HUES64 (cell line): ENCODE measurements at regions not wholly inside any gene's neighbourhood (a gene's known extent, or its start where the extent isn't known, plus 50 kb on each side); places are given as distances from the start of the nearest gene placed in this dataset.
"Not testable (repeated sequence)": the region's sequence is repeated elsewhere in the genome, so short reads cannot be mapped to it uniquely, and the experiment has no call there.

Source experiments
- H3K27ac ChIP-seq: 2 replicates; pipeline ENCODE4 v1.7.0; 2013; ENCODE audit warnings: low read depth, low read length, inconsistent platforms
- H3K27me3 ChIP-seq: 2 replicates; pipeline ENCODE4 v1.6.1; 2013; ENCODE audit warnings: mild to moderate bottlenecking, low read length; ENCODE audit not compliant: insufficient read depth
- H3K36me3 ChIP-seq: 2 replicates; pipeline ENCODE4 v1.6.1; 2013; ENCODE audit warnings: mild to moderate bottlenecking, low read length; ENCODE audit not compliant: insufficient read depth
- H3K4me1 ChIP-seq: 2 replicates; pipeline ENCODE4 v1.6.1; 2013; ENCODE audit warnings: mild to moderate bottlenecking, low read length, moderate library complexity; ENCODE audit not compliant: insufficient read depth
- H3K4me3 ChIP-seq: 2 replicates; pipeline ENCODE4 v1.5.1; 2013; ENCODE audit warnings: mild to moderate bottlenecking, low read length, moderate library complexity
- H3K9ac ChIP-seq: 2 replicates; pipeline ENCODE4 v1.6.1; 2013; ENCODE audit warnings: mild to moderate bottlenecking, low read depth, low read length
- H3K9me3 ChIP-seq: 2 replicates; pipeline ENCODE4 v1.6.1; 2013; ENCODE audit warnings: low read depth, low read length; ENCODE audit not compliant: insufficient read depth
- WGBS: fragments of 150-250, 120-280 bp; methylation state at CpG from one replicate; pipeline ENCODE4 v1.1.7; 2013; ENCODE audit warnings: missing lambda C conversion rate; 5-methylcytosine and 5-hydroxymethylcytosine counted together

GRCh38 chr7:8354503-8354902 lies 78.9 kb upstream of the NXPH1 start:
- Histone ChIP-seq H3K4me1 (peaks cover 2% of the 10 kb centered on the region; the same call in 1 of the 2 replicates), H3K9ac (no peak overlapping the region), H3K27me3 (no peaks in the 10 kb centered on the region), H3K27ac (no peak overlapping the region), H3K36me3 (no peaks in the 10 kb centered on the region), H3K4me3 (no peak overlapping the region), H3K9me3 (no peaks in the 10 kb centered on the region)
- 93% methylated on average over 4 of the region's 4 CpGs for WGBS

DNA sequence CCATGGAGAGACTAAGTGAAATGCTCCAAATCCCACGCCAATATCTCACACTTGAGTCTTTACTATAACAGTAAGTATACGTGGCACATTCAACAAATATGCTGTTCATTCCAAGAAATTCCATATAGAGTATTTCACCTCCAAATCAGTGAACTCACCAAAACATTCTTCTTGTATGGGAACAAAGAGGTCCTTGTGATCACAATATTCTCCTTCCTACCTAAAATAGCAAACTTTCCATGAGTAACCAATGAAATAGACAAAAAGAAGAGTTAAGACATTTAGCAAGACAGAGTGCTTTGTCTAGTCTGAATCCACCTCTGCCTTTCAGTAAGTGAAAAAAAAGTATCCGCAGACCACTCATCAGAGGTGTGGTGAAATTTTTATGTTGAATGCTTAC lies 77.3 kb upstream of the NXPH1 start:
- H3K9me3 ChIP-seq, result no peaks in the 10 kb centered on the region
- H3K36me3 ChIP-seq, result no peaks in the 10 kb centered on the region
- no peak overlapping the region for H3K4me3 ChIP-seq
- H3K4me1 ChIP-seq, result peaks cover 16% of the 10 kb centered on the region
- WGBS, result 97% methylated on average over 3 of the region's 3 CpGs
- H3K27me3 ChIP-seq, result no peaks in the 10 kb centered on the region
- no peak overlapping the region for H3K27ac ChIP-seq
- H3K9ac ChIP-seq, result no peak overlapping the region

- Histone ChIP-seq H3K27ac (no peak overlapping the region), H3K9me3 (no peaks in the 10 kb centered on the region)
- WGBS, result 95% methylated on average over 2 of the region's 2 CpGs
Observed at GRCh38 chr7:8357536-8357935, 75.9 kb upstream of the NXPH1 start.

GRCh38 chr7:8360564-8361153 lies 72.8 kb upstream of the NXPH1 start:
- H3K36me3 ChIP-seq, result no peaks in the 10 kb centered on the region
- no peaks in the 10 kb centered on the region for H3K27me3 ChIP-seq
- 29% methylated on average over 1 of the region's 1 CpG for WGBS
- H3K9me3 ChIP-seq, result no peaks in the 10 kb centered on the region
- H3K9ac ChIP-seq, result peak overlapping the region; percentile 7; the same call in 1 of the 2 replicates
- peak overlapping the region; percentile 97 for H3K27ac ChIP-seq
- H3K4me1 ChIP-seq, result peaks cover 55% of the 10 kb centered on the region
- H3K4me3 ChIP-seq, result no peak overlapping the region

More at GRCh38 chr7:8357536-8357935, 75.9 kb upstream of the NXPH1 start:
- Histone ChIP-seq H3K36me3 (no peaks in the 10 kb centered on the region), H3K4me3 (no peak overlapping the region), H3K4me1 (peaks cover 31% of the 10 kb centered on the region), H3K27me3 (no peaks in the 10 kb centered on the region), H3K9ac (no peak overlapping the region)

- peak overlapping the region; percentile 46 for H3K9ac ChIP-seq
- 0% methylated on average over 4 of the region's 5 CpGs for WGBS
- peak overlapping the region; percentile 12; the same call in 1 of the 2 replicates for H3K4me3 ChIP-seq
- no peaks in the 10 kb centered on the region for H3K9me3 ChIP-seq
- peaks cover 55% of the 10 kb centered on the region for H3K4me1 ChIP-seq
- H3K27ac ChIP-seq, result peak overlapping the region; percentile 97
- no peaks in the 10 kb centered on the region for H3K36me3 ChIP-seq
- no peaks in the 10 kb centered on the region for H3K27me3 ChIP-seq
Observed at GRCh38 chr7:8362723-8363369, 70.6 kb upstream of the NXPH1 start.

DNA sequence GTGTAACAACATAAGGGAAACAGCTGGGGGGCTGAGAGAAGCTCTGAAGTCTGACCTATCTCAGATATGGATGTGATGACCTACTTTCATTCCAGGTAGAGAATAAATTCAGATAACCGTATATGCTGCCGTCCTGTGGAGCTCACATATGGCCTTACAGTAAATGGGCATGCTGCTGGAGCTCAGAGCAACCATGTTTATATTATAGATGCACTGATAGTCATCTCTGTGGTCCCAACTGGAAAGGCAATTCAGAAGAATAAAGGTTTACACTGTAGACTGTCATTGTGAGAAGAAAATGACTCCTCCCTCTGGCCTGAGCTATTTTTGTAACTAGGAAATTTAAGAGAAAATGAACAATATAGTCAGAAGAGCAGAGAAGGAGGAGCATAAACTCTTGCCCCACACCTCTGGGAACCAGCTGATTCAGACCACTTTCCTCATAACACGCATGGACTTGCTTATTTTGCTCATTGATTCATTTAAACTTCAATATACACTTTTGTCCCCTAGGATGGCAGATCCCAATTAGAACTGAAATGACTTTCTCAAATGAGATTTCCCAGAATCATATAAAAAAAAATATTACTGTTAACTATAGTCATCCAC lies 69.9 kb upstream of the NXPH1 start:
- Histone ChIP-seq H3K9me3 (no peaks in the 10 kb centered on the region), H3K9ac (peak overlapping the region; percentile 46), H3K36me3 (no peaks in the 10 kb centered on the region), H3K27ac (peak overlapping the region; percentile 97), H3K4me1 (peaks cover 55% of the 10 kb centered on the region), H3K4me3 (0 out of 2 replicates have a peak overlapping the region, but pooled peaks have one; percentile 12), H3K27me3 (no peaks in the 10 kb centered on the region)
- 88% methylated on average over 3 of the region's 3 CpGs for WGBS

- WGBS, result 100% methylated on average over 1 of the region's 2 CpGs
- Histone ChIP-seq H3K36me3 (no peaks in the 10 kb centered on the region), H3K27me3 (no peaks in the 10 kb centered on the region), H3K9ac (no peak overlapping the region), H3K4me1 (peaks cover 43% of the 10 kb centered on the region), H3K27ac (no peak overlapping the region), H3K9me3 (no peaks in the 10 kb centered on the region), H3K4me3 (no peak overlapping the region)
Observed at GRCh38 chr7:8365499-8366110, 67.8 kb upstream of the NXPH1 start.

DNA sequence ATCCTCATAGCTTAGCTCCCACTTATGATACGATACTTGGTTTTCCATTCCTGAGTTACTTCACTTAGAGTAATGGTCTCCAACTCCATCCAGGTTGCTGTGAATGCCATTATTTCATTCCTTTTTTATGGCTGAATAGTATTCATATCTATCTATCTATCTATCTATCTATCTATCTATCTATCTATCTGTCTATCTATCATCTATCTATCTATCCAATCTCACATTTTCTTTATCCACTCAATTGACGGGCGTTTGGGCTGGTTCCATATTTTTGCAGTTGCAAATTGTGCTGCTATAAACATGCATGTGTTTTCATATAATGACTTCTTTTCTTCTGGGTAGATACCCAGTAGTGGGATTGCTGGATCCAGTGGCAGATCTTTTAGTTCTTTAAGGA lies 65.4 kb upstream of the NXPH1 start:
- H3K9ac ChIP-seq, H3K4me3 ChIP-seq, H3K27ac ChIP-seq, H3K9me3 ChIP-seq, H3K36me3 ChIP-seq, H3K27me3 ChIP-seq: not testable (repeated sequence)
- peaks cover 29% of the 10 kb centered on the region for H3K4me1 ChIP-seq
- WGBS, result 63% methylated on average over 3 of the region's 3 CpGs

- Histone ChIP-seq H3K4me1 (peaks cover 10% of the 10 kb centered on the region; the same call in 1 of the 2 replicates), H3K4me3 (no peak overlapping the region), H3K9ac (no peak overlapping the region), H3K27ac (no peak overlapping the region), H3K27me3 (no peaks in the 10 kb centered on the region), H3K36me3 (no peaks in the 10 kb centered on the region), H3K9me3 (peaks cover 10% of the 10 kb centered on the region; the same call in 1 of the 2 replicates)
- 79% methylated on average over 2 of the region's 2 CpGs for WGBS
Observed at GRCh38 chr7:8371742-8372141, 61.7 kb upstream of the NXPH1 start.

DNA sequence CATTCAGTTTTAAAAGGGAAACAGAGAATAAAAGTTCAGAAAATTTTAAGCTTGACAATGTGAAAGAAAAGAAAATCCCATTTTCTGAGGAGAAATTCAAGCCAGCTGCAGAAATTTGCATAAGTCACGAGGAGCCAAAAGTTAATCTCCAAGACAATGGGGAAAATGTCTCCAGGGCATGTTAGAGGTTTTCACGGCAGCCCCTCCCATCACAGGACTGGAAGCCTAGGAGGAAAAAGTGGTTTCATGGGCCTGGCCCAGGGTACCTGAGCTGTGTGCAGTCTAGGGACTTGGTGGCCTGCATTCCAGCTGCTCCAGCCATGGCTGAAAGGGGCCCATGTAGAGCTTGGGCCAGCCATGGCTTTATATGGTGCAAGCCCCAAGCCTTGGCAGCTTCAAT lies 59.6 kb upstream of the NXPH1 start:
- no peak overlapping the region for H3K27ac ChIP-seq
- peaks cover 15% of the 10 kb centered on the region for H3K4me1 ChIP-seq
- 66% methylated on average over 2 of the region's 2 CpGs for WGBS
- no peak overlapping the region for H3K4me3 ChIP-seq
- H3K36me3 ChIP-seq, result no peaks in the 10 kb centered on the region
- peaks cover 10% of the 10 kb centered on the region; the same call in 1 of the 2 replicates for H3K9me3 ChIP-seq
- H3K9ac ChIP-seq, result no peak overlapping the region
- H3K27me3 ChIP-seq, result no peaks in the 10 kb centered on the region

GRCh38 chr7:8378349-8379019 lies 54.9 kb upstream of the NXPH1 start:
- Histone ChIP-seq H3K27me3 (no peaks in the 10 kb centered on the region), H3K27ac (no peak overlapping the region), H3K4me1 (peaks cover 13% of the 10 kb centered on the region), H3K9me3 (peaks cover 6% of the 10 kb centered on the region; the same call in 1 of the 2 replicates), H3K4me3 (no peak overlapping the region), H3K9ac (no peak overlapping the region), H3K36me3 (no peaks in the 10 kb centered on the region)
